ENCODE measurements at regions not wholly inside any gene's neighbourhood (a gene's known extent, or its start where the extent isn't known, plus 50 kb on each side); places are given as distances from the start of the nearest gene placed in this dataset.

GRCh38 chr20:40433341-40433861, 255.6 kb downstream of the MAFB start:
- POLR2A ChIA-PET (ENCODE audit: unreplicated experiment) = no interaction called here

GRCh38 chr20:40431611-40432010, 257.4 kb downstream of the MAFB start:
- no peaks in the 10 kb centered on the region for H3F3A ChIP-seq (ENCODE audit: insufficient read depth, low read depth)
- CTCF ChIA-PET = no interaction called here
- H3K9me3 ChIP-seq (ENCODE audit: insufficient read depth, low read depth) = no peaks in the 10 kb centered on the region
- no peak overlapping the region for H2AFZ ChIP-seq
- no peaks in the 10 kb centered on the region for H3K79me2 ChIP-seq (ENCODE audit: low read depth)
- BruUV-seq (replicated peaks) = no TSS peak
- no peaks in the 10 kb centered on the region for H3K36me3 ChIP-seq (ENCODE audit: low read depth)
- POLR2A ChIA-PET (ENCODE audit: unreplicated experiment) = no interaction called here
- H3K27me3 ChIP-seq (ENCODE audit: insufficient read depth, low read depth) = no peaks in the 10 kb centered on the region
- TF ChIP-seq EZH2 (IDR thresholded peaks at IDR 0.05; ENCODE audit: low read depth) (no peak), CTCF (conservative IDR thresholded peaks at IDR 0.05) (no peak)
- H3K4me1 ChIP-seq (replicated peaks; ENCODE audit: insufficient read depth) = no peaks in the 10 kb centered on the region
- no peak for DNase-seq
- H3K27ac ChIP-seq = no peak overlapping the region
- no peak overlapping the region for H3K4me3 ChIP-seq
- no peaks in the 10 kb centered on the region for H4K20me1 ChIP-seq (ENCODE audit: insufficient read depth)
- H3K4me2 ChIP-seq = no peak overlapping the region
- H3K9me2 ChIP-seq (ENCODE audit: insufficient read depth) = no peaks in the 10 kb centered on the region
- intact Hi-C loops (cut with micrococcal nuclease; ENCODE audit: unreplicated experiment) = no loop called here

More at GRCh38 chr20:40433341-40433861, 255.6 kb downstream of the MAFB start:
- intact Hi-C loops (cut with micrococcal nuclease; ENCODE audit: unreplicated experiment) = no loop called here
- no peak overlapping the region for H3K4me3 ChIP-seq
- H3K4me2 ChIP-seq = no peak overlapping the region
- H3K27ac ChIP-seq = no peak overlapping the region
- CTCF ChIA-PET = no interaction called here
- H2AFZ ChIP-seq = no peak overlapping the region
- H3K36me3 ChIP-seq (ENCODE audit: low read depth) = no peaks in the 10 kb centered on the region
- H4K20me1 ChIP-seq (ENCODE audit: insufficient read depth) = no peaks in the 10 kb centered on the region
- H3F3A ChIP-seq (ENCODE audit: insufficient read depth, low read depth) = no peaks in the 10 kb centered on the region
- DNase-seq = no peak
- no peaks in the 10 kb centered on the region for H3K9me2 ChIP-seq (ENCODE audit: insufficient read depth)
- H3K79me2 ChIP-seq (ENCODE audit: low read depth) = no peaks in the 10 kb centered on the region
- no peaks in the 10 kb centered on the region for H3K9me3 ChIP-seq (ENCODE audit: insufficient read depth, low read depth)
- H3K27me3 ChIP-seq (ENCODE audit: insufficient read depth, low read depth) = no peaks in the 10 kb centered on the region
- no peaks in the 10 kb centered on the region for H3K4me1 ChIP-seq (replicated peaks; ENCODE audit: insufficient read depth)
- BruUV-seq (replicated peaks) = no TSS peak
- TF ChIP-seq EZH2 (IDR thresholded peaks at IDR 0.05; ENCODE audit: low read depth) (no peak), CTCF (conservative IDR thresholded peaks at IDR 0.05) (no peak)

GRCh38 chr20:40431112-40431511, 257.9 kb downstream of the MAFB start:
- no peaks in the 10 kb centered on the region for H3K27me3 ChIP-seq (ENCODE audit: insufficient read depth, low read depth)
- no peak overlapping the region for H3K27ac ChIP-seq
- H2AFZ ChIP-seq = no peak overlapping the region
- no TSS peak for BruUV-seq (replicated peaks)
- H4K20me1 ChIP-seq (ENCODE audit: insufficient read depth) = no peaks in the 10 kb centered on the region
- no peaks in the 10 kb centered on the region for H3K79me2 ChIP-seq (ENCODE audit: low read depth)
- H3F3A ChIP-seq (ENCODE audit: insufficient read depth, low read depth) = no peaks in the 10 kb centered on the region
- H3K9me2 ChIP-seq (ENCODE audit: insufficient read depth) = no peaks in the 10 kb centered on the region
- ChIA-PET POLR2A (ENCODE audit: unreplicated experiment) (no interaction called here), CTCF (no interaction called here)
- no peak for TF ChIP-seq EZH2 (IDR thresholded peaks at IDR 0.05; ENCODE audit: low read depth)
- intact Hi-C loops (cut with micrococcal nuclease; ENCODE audit: unreplicated experiment) = no loop called here
- H3K4me1 ChIP-seq (replicated peaks; ENCODE audit: insufficient read depth) = no peaks in the 10 kb centered on the region
- no peaks in the 10 kb centered on the region for H3K36me3 ChIP-seq (ENCODE audit: low read depth)
- no peak overlapping the region for H3K4me2 ChIP-seq
- DNase-seq = no peak
- no peaks in the 10 kb centered on the region for H3K9me3 ChIP-seq (ENCODE audit: insufficient read depth, low read depth)
- H3K4me3 ChIP-seq = no peak overlapping the region

GRCh38 chr20:40427026-40427425, 262.0 kb downstream of the MAFB start:
- Histone ChIP-seq H3F3A (ENCODE audit: insufficient read depth, low read depth) (no peaks in the 10 kb centered on the region), H3K9me2 (ENCODE audit: insufficient read depth) (no peaks in the 10 kb centered on the region), H3K36me3 (ENCODE audit: low read depth) (no peaks in the 10 kb centered on the region), H3K4me2 (no peak overlapping the region), H3K9me3 (ENCODE audit: insufficient read depth, low read depth) (no peaks in the 10 kb centered on the region), H3K4me3 (no peak overlapping the region), H4K20me1 (ENCODE audit: insufficient read depth) (no peaks in the 10 kb centered on the region), H2AFZ (no peak overlapping the region), H3K79me2 (ENCODE audit: low read depth) (no peaks in the 10 kb centered on the region), H3K27ac (no peak overlapping the region), H3K4me1 (replicated peaks; ENCODE audit: insufficient read depth) (no peaks in the 10 kb centered on the region), H3K27me3 (ENCODE audit: insufficient read depth, low read depth) (no peaks in the 10 kb centered on the region)
- intact Hi-C loops (cut with micrococcal nuclease; ENCODE audit: unreplicated experiment) = no loop called here
- TF ChIP-seq CTCF (conservative IDR thresholded peaks at IDR 0.05) = no peak
- TF ChIP-seq EZH2 (IDR thresholded peaks at IDR 0.05; ENCODE audit: low read depth) = no peak
- DNase-seq = no peak
- CTCF ChIA-PET = no interaction called here
- no TSS peak for BruUV-seq (replicated peaks)
- POLR2A ChIA-PET (ENCODE audit: unreplicated experiment) = no interaction called here
